C4-2B (cell line): ENCODE measurements at regions not wholly inside any gene's neighbourhood (a gene's known extent, or its start where the extent isn't known, plus 50 kb on each side); places are given as distances from the start of the nearest gene placed in this dataset.

Source experiments
- ZFX ChIP-seq: fragments of 450-650 bp; IDR thresholded peaks from 2 replicates; pipeline ENCODE4 v1.6.1; 2017
- TF ChIP-seq, protein P1 (sequence below): fragments of 450-650 bp; conservative IDR thresholded peaks from 2 replicates; pipeline ENCODE4 v1.5.1; 2017; ENCODE audit warnings: mild to moderate bottlenecking

DNA sequence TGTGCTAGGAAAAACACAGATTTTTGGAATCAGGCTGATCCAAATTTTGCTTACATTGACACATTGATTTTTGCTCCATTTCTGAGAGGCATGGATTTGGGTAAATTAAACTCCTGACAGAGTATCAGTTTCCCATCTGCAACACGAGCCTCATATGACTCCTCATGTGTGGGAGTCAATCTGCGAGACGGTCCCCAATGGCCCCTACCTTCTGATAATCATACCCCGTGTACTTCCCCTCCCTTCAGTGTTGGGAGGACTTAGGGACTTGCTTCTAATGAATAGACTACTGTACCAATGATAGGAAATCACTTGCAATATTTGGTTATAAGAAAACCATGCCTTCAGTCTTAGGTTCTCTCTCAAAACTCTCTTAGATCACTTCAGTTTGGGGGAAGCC, 302.7 kb downstream of the ETS1 start:
- TF ChIP-seq, protein P1, sequence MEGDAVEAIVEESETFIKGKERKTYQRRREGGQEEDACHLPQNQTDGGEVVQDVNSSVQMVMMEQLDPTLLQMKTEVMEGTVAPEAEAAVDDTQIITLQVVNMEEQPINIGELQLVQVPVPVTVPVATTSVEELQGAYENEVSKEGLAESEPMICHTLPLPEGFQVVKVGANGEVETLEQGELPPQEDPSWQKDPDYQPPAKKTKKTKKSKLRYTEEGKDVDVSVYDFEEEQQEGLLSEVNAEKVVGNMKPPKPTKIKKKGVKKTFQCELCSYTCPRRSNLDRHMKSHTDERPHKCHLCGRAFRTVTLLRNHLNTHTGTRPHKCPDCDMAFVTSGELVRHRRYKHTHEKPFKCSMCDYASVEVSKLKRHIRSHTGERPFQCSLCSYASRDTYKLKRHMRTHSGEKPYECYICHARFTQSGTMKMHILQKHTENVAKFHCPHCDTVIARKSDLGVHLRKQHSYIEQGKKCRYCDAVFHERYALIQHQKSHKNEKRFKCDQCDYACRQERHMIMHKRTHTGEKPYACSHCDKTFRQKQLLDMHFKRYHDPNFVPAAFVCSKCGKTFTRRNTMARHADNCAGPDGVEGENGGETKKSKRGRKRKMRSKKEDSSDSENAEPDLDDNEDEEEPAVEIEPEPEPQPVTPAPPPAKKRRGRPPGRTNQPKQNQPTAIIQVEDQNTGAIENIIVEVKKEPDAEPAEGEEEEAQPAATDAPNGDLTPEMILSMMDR, result no peak
- no peak for TF ChIP-seq ZFX
